GM12878 (cell line): ENCODE measurements at regions not wholly inside any gene's neighbourhood (a gene's known extent, or its start where the extent isn't known, plus 50 kb on each side); places are given as distances from the start of the nearest gene placed in this dataset.

Experiments used
- ATAC-seq: fragments of 200-7000 bp; cut with Tn5 transposase; 3 replicates; pipeline ENCODE4 v1.9.1; 2020; ENCODE audit warnings: mild to moderate bottlenecking, moderate library complexity
- BruUV-seq: library from RNA; stranded (reverse); fragments of 400-500 nt; replicated peaks from 2 replicates; lab custom pipeline; 2021; lab: Mats Ljungman, UMichigan
- CTCF ChIA-PET: fragments of 300-600 bp; sonication (Branson Sonifier 250); formaldehyde crosslinking; extraction: SDS; loops from one replicate; lab custom pipeline; 2021; ENCODE audit warnings: inconsistent platforms; lab: Yijun Ruan, JAX
- POLR2A ChIA-PET: fragments of 350-600 bp; formaldehyde crosslinking; extraction: SDS; loops from one replicate; lab custom pipeline; 2021; ENCODE audit warnings: inconsistent platforms; lab: Charles Lee
- RAD21 ChIA-PET: fragments of 300-600 bp; sonication (Branson Sonifier 250); formaldehyde crosslinking; loops from one replicate; lab custom pipeline; 2023; ENCODE audit warnings: antibody characterized with exemption; ENCODE audit not compliant: unreplicated experiment; lab: Charles Lee
- SMC1A ChIA-PET: fragments of 300-600 bp; sonication (Branson Sonifier 250); formaldehyde crosslinking; loops from one replicate; lab custom pipeline; 2023; ENCODE audit not compliant: unreplicated experiment, uncharacterized antibody; lab: Charles Lee
- DNase-seq: peaks from one replicate; pipeline ENCODE4 v3.0.0-alpha.2; 2011; ENCODE audit warnings: low read depth, low spot score
- FAIRE-seq: peaks from 3 replicates; lab custom pipeline; 2011; peaks lifted over from hg19 to GRCh38; lab: Jason Lieb, UNC
- H2AFZ ChIP-seq: 2 replicates; pipeline ENCODE4 v1.6.0; 2011; ENCODE audit warnings: low read depth, low read length, control low read depth; ENCODE audit not compliant: control insufficient read depth
- H3K27ac ChIP-seq: 2 replicates; pipeline ENCODE4 v1.5.1; 2011; ENCODE audit warnings: control low read depth; ENCODE audit not compliant: control insufficient read depth, insufficient read depth
- H3K27me3 ChIP-seq, 2 experiments: replicated peaks in 1 of 2; 2 replicates each; pipeline versions ENCODE4 v1.6.0 to v1.6.1; 2011; ENCODE audit warnings: low read length in 1 of 2; ENCODE audit not compliant: control insufficient read depth in 2 of 2, insufficient read depth in 2 of 2
- H3K36me3 ChIP-seq, 2 experiments: 2 replicates each; pipeline ENCODE4 v1.5.1; 2011; ENCODE audit warnings: low read length in 1 of 2; ENCODE audit not compliant: control insufficient read depth in 2 of 2, insufficient read depth in 2 of 2
- H3K4me1 ChIP-seq: 2 replicates; pipeline ENCODE4 v1.6.1; 2011; ENCODE audit warnings: mild to moderate bottlenecking, low read length, moderate library complexity, mixed read lengths; ENCODE audit not compliant: control insufficient read depth, insufficient read depth
- H3K4me2 ChIP-seq: 2 replicates; pipeline ENCODE4 v1.6.0; 2011; ENCODE audit warnings: control low read depth; ENCODE audit not compliant: control insufficient read depth, insufficient read depth
- H3K4me3 ChIP-seq: fragments of 200-600 bp; sonication (generic); 2 replicates; pipeline ENCODE4 v1.5.1; 2016
- H3K79me2 ChIP-seq: 2 replicates; pipeline ENCODE4 v1.6.0; 2011; ENCODE audit warnings: low read length; ENCODE audit not compliant: control insufficient read depth, insufficient read depth
- H3K9ac ChIP-seq: 2 replicates; pipeline ENCODE4 v1.8.0; 2011; ENCODE audit warnings: low read length, control low read depth, mixed read lengths; ENCODE audit not compliant: control insufficient read depth, insufficient read depth
- H3K9me3 ChIP-seq: replicated peaks from 3 replicates; pipeline ENCODE4 v1.5.1; 2011; ENCODE audit warnings: mild to moderate bottlenecking, low read length; ENCODE audit not compliant: control insufficient read depth, insufficient read depth
- H4K20me1 ChIP-seq: 2 replicates; pipeline ENCODE4 v1.6.0; 2011; ENCODE audit not compliant: control insufficient read depth, insufficient read depth
- EP300 ChIP-seq, 2 experiments: fragments of 150-350 bp in 1 of 2; IDR thresholded peaks; 2 replicates each; pipeline ENCODE4 v1.6.1; 2011 to 2012; ENCODE audit warnings: low read depth in 2 of 2, low read length in 2 of 2, borderline replicate concordance in 1 of 2, improper control_type of control experiment in 1 of 2, inconsistent platforms in 1 of 2; ENCODE audit not compliant: control insufficient read depth in 1 of 2
- HCFC1 ChIP-seq: fragments of 150-350 bp; IDR thresholded peaks from 2 replicates; pipeline ENCODE4 v1.6.1; 2014; ENCODE audit warnings: low read length
- HDGF ChIP-seq: fragments of 450-650 bp; IDR thresholded peaks from 2 replicates; pipeline ENCODE4 v1.6.1; 2016; ENCODE audit warnings: antibody characterized with exemption
- KLF5 ChIP-seq: fragments of 450-650 bp; IDR thresholded peaks from 2 replicates; pipeline ENCODE4 v1.6.1; 2014; ENCODE audit warnings: mild to moderate bottlenecking; ENCODE audit not compliant: partially characterized antibody
- MTA2 ChIP-seq: fragments of 450-650 bp; IDR thresholded peaks from 2 replicates; pipeline ENCODE4 v1.6.1; 2016; ENCODE audit warnings: low read depth, mild to moderate bottlenecking, moderate library complexity
- PAX8 ChIP-seq: fragments of 450-650 bp; IDR thresholded peaks from 2 replicates; pipeline ENCODE4 v1.6.1; 2017; ENCODE audit warnings: mild to moderate bottlenecking, moderate library complexity
- PML ChIP-seq: IDR thresholded peaks from 2 replicates; pipeline ENCODE4 v1.6.1; 2012; ENCODE audit warnings: low read length, inconsistent platforms
- RFX5 ChIP-seq: IDR thresholded peaks from 2 replicates; pipeline ENCODE4 v1.6.1; 2011; ENCODE audit warnings: low read depth, low read length, improper control_type of control experiment
- SRF ChIP-seq, 2 experiments: IDR thresholded peaks; 2 replicates each; pipeline ENCODE4 v1.6.1; 2011; ENCODE audit warnings: low read depth in 2 of 2, low read length in 2 of 2, mild to moderate bottlenecking in 1 of 2, moderate library complexity in 1 of 2
- WGBS: methylation state at CpG from one replicate; pipeline ENCODE4 v1.1.6; 2016; ENCODE audit warnings: low lambda C conversion rate; ENCODE audit not compliant: insufficient replicate concordance, insufficient coverage; ENCODE audit errors: missing lambda C conversion rate; 5-methylcytosine and 5-hydroxymethylcytosine counted together
- in situ Hi-C: fragments of 300-500 bp; cut with MboI; formaldehyde crosslinking; loops from 9 replicates; pipeline ENCODE4 v1.14.3; 2018; ENCODE audit warnings: mixed read lengths
- intact Hi-C: fragments of 100-400 bp; cut with micrococcal nuclease; formaldehyde crosslinking; loops from one replicate; pipeline ENCODE4 v1.14.2; 2022; ENCODE audit not compliant: unreplicated experiment
- TF ChIP-seq, protein P1 (sequence below): fragments of 450-650 bp; IDR thresholded peaks from 2 replicates; pipeline ENCODE4 v1.6.1; 2017; ENCODE audit warnings: mild to moderate bottlenecking, moderate library complexity
- TF ChIP-seq, protein P2 (sequence below): fragments of 450-650 bp; IDR thresholded peaks from 2 replicates; pipeline ENCODE4 v1.6.1; 2017; ENCODE audit warnings: mild to moderate bottlenecking
- TF ChIP-seq, protein P3 (sequence below): IDR thresholded peaks from 2 replicates; pipeline ENCODE4 v1.6.1; 2011; ENCODE audit warnings: low read depth, low read length, improper control_type of control experiment, borderline replicate concordance
- TF ChIP-seq, protein P4 (sequence below): fragments of 450-650 bp; IDR thresholded peaks from 2 replicates; pipeline ENCODE4 v1.6.1; 2017; ENCODE audit warnings: antibody characterized with exemption, mild to moderate bottlenecking, moderate library complexity

DNA sequence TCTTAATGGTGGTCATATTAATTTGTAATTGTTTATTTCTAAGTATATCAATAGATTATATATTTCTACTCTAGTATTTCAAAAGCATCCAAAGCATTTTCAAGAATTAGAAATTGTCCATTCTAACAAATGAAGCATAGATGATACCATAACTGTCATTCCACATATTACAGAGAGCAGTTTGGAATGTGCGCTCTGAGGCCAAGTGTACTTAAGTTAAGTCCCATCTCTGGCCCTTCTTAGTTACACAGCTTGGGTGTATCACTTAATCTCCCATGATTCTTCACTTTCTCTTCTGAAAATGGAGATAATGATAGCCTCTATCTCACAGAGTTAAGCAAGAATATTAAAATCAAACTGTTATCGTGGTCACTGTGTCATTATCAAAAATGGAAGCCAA lies 281.1 kb downstream of the MRPL39 start (continued):
- TF ChIP-seq RFX5 = no peak
- TF ChIP-seq PML = no peak

- H3K9me3 ChIP-seq = no peaks in the 10 kb centered on the region; the same call in 2 of the 3 replicates
- H3K4me1 ChIP-seq = no peaks in the 10 kb centered on the region
- no peaks in the 10 kb centered on the region for H3K27me3 ChIP-seq
- H3K79me2 ChIP-seq = no peaks in the 10 kb centered on the region
- CTCF ChIA-PET = no interaction called here
- H4K20me1 ChIP-seq = no peaks in the 10 kb centered on the region
- H3K9ac ChIP-seq = no peak overlapping the region
- 89% methylated on average over 6 of the region's 6 CpGs for WGBS
- H3K4me3 ChIP-seq = no peak overlapping the region
- ATAC-seq (no peak), DNase-seq (no peak), FAIRE-seq (no peak)
- SMC1A ChIA-PET = no interaction called here
- H2AFZ ChIP-seq = no peak overlapping the region
- POLR2A ChIA-PET = no interaction called here
- no peak overlapping the region for H3K4me2 ChIP-seq
- RAD21 ChIA-PET = no interaction called here
- no peak overlapping the region for H3K27ac ChIP-seq
- no TSS peak for BruUV-seq
- no peaks in the 10 kb centered on the region; a peak in 1 of 4 replicates for H3K36me3 ChIP-seq
- in situ Hi-C loops (no loop called here), intact Hi-C loops (no loop called here)
- TF ChIP-seq HCFC1 = no peak
- TF ChIP-seq PAX8 = no peak
- no peak for TF ChIP-seq HDGF
- TF ChIP-seq EP300 (IDR thresholded peaks at IDR 0.05; ENCODE audit: borderline replicate concordance in 1 of 2, control insufficient read depth in 1 of 2, low read depth in 2 of 2, low read length in 2 of 2) = no peak
- no peak for TF ChIP-seq MTA2
- TF ChIP-seq, protein P1, sequence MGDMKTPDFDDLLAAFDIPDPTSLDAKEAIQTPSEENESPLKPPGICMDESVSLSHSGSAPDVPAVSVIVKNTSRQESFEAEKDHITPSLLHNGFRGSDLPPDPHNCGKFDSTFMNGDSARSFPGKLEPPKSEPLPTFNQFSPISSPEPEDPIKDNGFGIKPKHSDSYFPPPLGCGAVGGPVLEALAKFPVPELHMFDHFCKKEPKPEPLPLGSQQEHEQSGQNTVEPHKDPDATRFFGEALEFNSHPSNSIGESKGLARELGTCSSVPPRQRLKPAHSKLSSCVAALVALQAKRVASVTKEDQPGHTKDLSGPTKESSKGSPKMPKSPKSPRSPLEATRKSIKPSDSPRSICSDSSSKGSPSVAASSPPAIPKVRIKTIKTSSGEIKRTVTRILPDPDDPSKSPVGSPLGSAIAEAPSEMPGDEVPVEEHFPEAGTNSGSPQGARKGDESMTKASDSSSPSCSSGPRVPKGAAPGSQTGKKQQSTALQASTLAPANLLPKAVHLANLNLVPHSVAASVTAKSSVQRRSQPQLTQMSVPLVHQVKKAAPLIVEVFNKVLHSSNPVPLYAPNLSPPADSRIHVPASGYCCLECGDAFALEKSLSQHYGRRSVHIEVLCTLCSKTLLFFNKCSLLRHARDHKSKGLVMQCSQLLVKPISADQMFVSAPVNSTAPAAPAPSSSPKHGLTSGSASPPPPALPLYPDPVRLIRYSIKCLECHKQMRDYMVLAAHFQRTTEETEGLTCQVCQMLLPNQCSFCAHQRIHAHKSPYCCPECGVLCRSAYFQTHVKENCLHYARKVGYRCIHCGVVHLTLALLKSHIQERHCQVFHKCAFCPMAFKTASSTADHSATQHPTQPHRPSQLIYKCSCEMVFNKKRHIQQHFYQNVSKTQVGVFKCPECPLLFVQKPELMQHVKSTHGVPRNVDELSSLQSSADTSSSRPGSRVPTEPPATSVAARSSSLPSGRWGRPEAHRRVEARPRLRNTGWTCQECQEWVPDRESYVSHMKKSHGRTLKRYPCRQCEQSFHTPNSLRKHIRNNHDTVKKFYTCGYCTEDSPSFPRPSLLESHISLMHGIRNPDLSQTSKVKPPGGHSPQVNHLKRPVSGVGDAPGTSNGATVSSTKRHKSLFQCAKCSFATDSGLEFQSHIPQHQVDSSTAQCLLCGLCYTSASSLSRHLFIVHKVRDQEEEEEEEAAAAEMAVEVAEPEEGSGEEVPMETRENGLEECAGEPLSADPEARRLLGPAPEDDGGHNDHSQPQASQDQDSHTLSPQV = no peak
- TF ChIP-seq SRF (IDR thresholded peaks at IDR 0.05; ENCODE audit: low read depth in 2 of 2, low read length in 2 of 2) = no peak
- TF ChIP-seq, protein P2, sequence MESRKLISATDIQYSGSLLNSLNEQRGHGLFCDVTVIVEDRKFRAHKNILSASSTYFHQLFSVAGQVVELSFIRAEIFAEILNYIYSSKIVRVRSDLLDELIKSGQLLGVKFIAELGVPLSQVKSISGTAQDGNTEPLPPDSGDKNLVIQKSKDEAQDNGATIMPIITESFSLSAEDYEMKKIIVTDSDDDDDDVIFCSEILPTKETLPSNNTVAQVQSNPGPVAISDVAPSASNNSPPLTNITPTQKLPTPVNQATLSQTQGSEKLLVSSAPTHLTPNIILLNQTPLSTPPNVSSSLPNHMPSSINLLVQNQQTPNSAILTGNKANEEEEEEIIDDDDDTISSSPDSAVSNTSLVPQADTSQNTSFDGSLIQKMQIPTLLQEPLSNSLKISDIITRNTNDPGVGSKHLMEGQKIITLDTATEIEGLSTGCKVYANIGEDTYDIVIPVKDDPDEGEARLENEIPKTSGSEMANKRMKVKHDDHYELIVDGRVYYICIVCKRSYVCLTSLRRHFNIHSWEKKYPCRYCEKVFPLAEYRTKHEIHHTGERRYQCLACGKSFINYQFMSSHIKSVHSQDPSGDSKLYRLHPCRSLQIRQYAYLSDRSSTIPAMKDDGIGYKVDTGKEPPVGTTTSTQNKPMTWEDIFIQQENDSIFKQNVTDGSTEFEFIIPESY = no peak
- TF ChIP-seq, protein P3, sequence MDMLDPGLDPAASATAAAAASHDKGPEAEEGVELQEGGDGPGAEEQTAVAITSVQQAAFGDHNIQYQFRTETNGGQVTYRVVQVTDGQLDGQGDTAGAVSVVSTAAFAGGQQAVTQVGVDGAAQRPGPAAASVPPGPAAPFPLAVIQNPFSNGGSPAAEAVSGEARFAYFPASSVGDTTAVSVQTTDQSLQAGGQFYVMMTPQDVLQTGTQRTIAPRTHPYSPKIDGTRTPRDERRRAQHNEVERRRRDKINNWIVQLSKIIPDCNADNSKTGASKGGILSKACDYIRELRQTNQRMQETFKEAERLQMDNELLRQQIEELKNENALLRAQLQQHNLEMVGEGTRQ = no peak
- TF ChIP-seq, protein P4, sequence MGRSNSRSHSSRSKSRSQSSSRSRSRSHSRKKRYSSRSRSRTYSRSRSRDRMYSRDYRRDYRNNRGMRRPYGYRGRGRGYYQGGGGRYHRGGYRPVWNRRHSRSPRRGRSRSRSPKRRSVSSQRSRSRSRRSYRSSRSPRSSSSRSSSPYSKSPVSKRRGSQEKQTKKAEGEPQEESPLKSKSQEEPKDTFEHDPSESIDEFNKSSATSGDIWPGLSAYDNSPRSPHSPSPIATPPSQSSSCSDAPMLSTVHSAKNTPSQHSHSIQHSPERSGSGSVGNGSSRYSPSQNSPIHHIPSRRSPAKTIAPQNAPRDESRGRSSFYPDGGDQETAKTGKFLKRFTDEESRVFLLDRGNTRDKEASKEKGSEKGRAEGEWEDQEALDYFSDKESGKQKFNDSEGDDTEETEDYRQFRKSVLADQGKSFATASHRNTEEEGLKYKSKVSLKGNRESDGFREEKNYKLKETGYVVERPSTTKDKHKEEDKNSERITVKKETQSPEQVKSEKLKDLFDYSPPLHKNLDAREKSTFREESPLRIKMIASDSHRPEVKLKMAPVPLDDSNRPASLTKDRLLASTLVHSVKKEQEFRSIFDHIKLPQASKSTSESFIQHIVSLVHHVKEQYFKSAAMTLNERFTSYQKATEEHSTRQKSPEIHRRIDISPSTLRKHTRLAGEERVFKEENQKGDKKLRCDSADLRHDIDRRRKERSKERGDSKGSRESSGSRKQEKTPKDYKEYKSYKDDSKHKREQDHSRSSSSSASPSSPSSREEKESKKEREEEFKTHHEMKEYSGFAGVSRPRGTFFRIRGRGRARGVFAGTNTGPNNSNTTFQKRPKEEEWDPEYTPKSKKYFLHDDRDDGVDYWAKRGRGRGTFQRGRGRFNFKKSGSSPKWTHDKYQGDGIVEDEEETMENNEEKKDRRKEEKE = no peak
- TF ChIP-seq KLF5 = no peak
These were observed 282.6 kb downstream of the MRPL39 start for GRCh38 chr21:25324666-25325065.
